SK-N-MC (cell line): ENCODE measurements at regions not wholly inside any gene's neighbourhood (a gene's known extent, or its start where the extent isn't known, plus 50 kb on each side); places are given as distances from the start of the nearest gene placed in this dataset.

Source experiments
- EZH2 ChIP-seq: fragments of 200-600 bp; sonication (generic); IDR thresholded peaks from one replicate; pipeline ENCODE4 v1.6.1; 2017; ENCODE audit warnings: antibody characterized with exemption
- POLR2AphosphoS5 ChIP-seq: IDR thresholded peaks from 2 replicates; pipeline ENCODE4 v1.6.1; 2012; ENCODE audit warnings: mild to moderate bottlenecking, low read depth, low read length, borderline replicate concordance

- TF ChIP-seq POLR2AphosphoS5: no peak
- TF ChIP-seq EZH2: no peak
Observed at GRCh38 chr21:35291973-35292627, 243.0 kb upstream of the RUNX1 start.
